Karpas-422 (cell line): ENCODE measurements at regions not wholly inside any gene's neighbourhood (a gene's known extent, or its start where the extent isn't known, plus 50 kb on each side); places are given as distances from the start of the nearest gene placed in this dataset.
"Not testable (repeated sequence)": the region's sequence is repeated elsewhere in the genome, so short reads cannot be mapped to it uniquely, and the experiment has no call there.

Source experiments
- DNase-seq: peaks from one replicate; pipeline ENCODE4 v3.0.0-alpha.2; 2015
- H2AFZ ChIP-seq: fragments of 200-600 bp; sonication (generic); 2 replicates; pipeline ENCODE4 v1.6.1; 2014; ENCODE audit warnings: antibody characterized with exemption, low read length, mixed read lengths
- H3K27ac ChIP-seq: fragments of 200-600 bp; sonication (generic); 2 replicates; pipeline ENCODE4 v1.5.1; 2014; ENCODE audit warnings: mild to moderate bottlenecking, low read length, moderate library complexity
- H3K27me3 ChIP-seq: fragments of 200-600 bp; sonication (generic); 2 replicates; pipeline ENCODE4 v1.6.1; 2014; ENCODE audit warnings: low read length, mixed read lengths
- H3K36me3 ChIP-seq: fragments of 200-600 bp; sonication (generic); 2 replicates; pipeline ENCODE4 v1.6.1; 2014; ENCODE audit warnings: low read length, mixed read lengths; ENCODE audit not compliant: insufficient read depth
- H3K4me1 ChIP-seq: fragments of 200-600 bp; sonication (generic); 2 replicates; pipeline ENCODE4 v1.6.1; 2014; ENCODE audit warnings: mild to moderate bottlenecking, low read length, mixed read lengths
- H3K4me2 ChIP-seq: fragments of 200-600 bp; sonication (generic); 2 replicates; pipeline ENCODE4 v1.6.1; 2014; ENCODE audit warnings: low read length, low read depth, mild to moderate bottlenecking; ENCODE audit not compliant: poor library complexity, severe bottlenecking
- H3K4me3 ChIP-seq: fragments of 200-600 bp; sonication (generic); 2 replicates; pipeline ENCODE4 v1.5.1; 2014; ENCODE audit warnings: mild to moderate bottlenecking, antibody characterized with exemption, low read length, mixed read lengths
- H3K79me2 ChIP-seq: fragments of 200-600 bp; sonication (generic); 2 replicates; pipeline ENCODE4 v1.6.1; 2014; ENCODE audit warnings: mild to moderate bottlenecking, low read length, mixed read lengths
- H3K9ac ChIP-seq: fragments of 200-600 bp; sonication (generic); 2 replicates; pipeline ENCODE4 v1.6.0; 2014; ENCODE audit warnings: low read length
- H3K9me2 ChIP-seq: fragments of 200-600 bp; sonication (generic), shearing (Covaris generic); replicated peaks from 2 replicates; pipeline ENCODE4 v1.6.0; 2014; ENCODE audit warnings: mild to moderate bottlenecking, low read length, moderate library complexity; ENCODE audit not compliant: insufficient read depth
- H3K9me3 ChIP-seq: fragments of 300-700, 200-600 bp; sonication (generic); 2 replicates; pipeline ENCODE4 v1.6.1; 2014; ENCODE audit warnings: low read length, mixed read lengths
- H4K20me1 ChIP-seq: fragments of 200-600 bp; sonication (generic); 2 replicates; pipeline ENCODE4 v1.6.1; 2014; ENCODE audit warnings: mild to moderate bottlenecking, antibody characterized with exemption, low read length, low read depth; ENCODE audit not compliant: insufficient read depth

DNA sequence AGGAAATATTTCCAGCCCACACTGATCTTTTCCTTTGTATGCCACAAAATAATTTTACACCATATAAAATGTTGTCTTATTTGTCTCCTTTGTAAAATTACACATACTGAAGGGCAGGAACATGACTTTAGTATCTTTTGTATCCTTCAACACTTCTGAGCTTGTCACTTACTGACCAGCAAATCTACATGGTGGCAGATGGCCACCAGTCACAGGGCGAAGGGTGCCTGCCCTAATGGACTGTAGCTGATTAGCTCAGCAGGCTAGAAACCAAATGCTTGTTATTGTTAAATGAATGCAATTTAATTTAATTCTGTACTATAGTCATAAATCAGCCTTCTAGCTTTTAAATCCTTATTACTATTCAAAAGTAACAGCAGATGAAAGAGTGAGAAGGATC is 68.2 kb upstream of the DPY19L1 start:
- not testable (repeated sequence) for H4K20me1 ChIP-seq, H3K9me3 ChIP-seq, H3K36me3 ChIP-seq, H3K79me2 ChIP-seq, H3K27me3 ChIP-seq, H3K9me2 ChIP-seq, H3K4me3 ChIP-seq, H2AFZ ChIP-seq, H3K4me1 ChIP-seq, DNase-seq, H3K9ac ChIP-seq, H3K27ac ChIP-seq, H3K4me2 ChIP-seq

GRCh38 chr7:35102845-35103244 is 65.6 kb upstream of the DPY19L1 start:
- not testable (repeated sequence) for H3K9me3 ChIP-seq, H3K27me3 ChIP-seq, H3K4me2 ChIP-seq, H3K4me1 ChIP-seq, DNase-seq, H4K20me1 ChIP-seq, H3K9ac ChIP-seq, H3K27ac ChIP-seq, H2AFZ ChIP-seq, H3K36me3 ChIP-seq, H3K79me2 ChIP-seq, H3K4me3 ChIP-seq, H3K9me2 ChIP-seq

- H2AFZ ChIP-seq = not testable (repeated sequence)
Measured at GRCh38 chr7:35092961-35093360, 55.7 kb upstream of the DPY19L1 start.

More at GRCh38 chr7:35092961-35093360, 55.7 kb upstream of the DPY19L1 start:
- not testable (repeated sequence) for H3K9me3 ChIP-seq, H3K79me2 ChIP-seq, H3K4me2 ChIP-seq, H3K4me3 ChIP-seq, H3K9me2 ChIP-seq, H3K9ac ChIP-seq, H3K36me3 ChIP-seq, H3K4me1 ChIP-seq, H3K27ac ChIP-seq, H4K20me1 ChIP-seq, H3K27me3 ChIP-seq, DNase-seq
